Hematopoietic multipotent progenitor cell treated with erythropoietin and hydrocortisone succinate and interleukin-3 and kit ligand, for 8 days (in vitro differentiated cells): ENCODE measurements at regions not wholly inside any gene's neighbourhood (a gene's known extent, or its start where the extent isn't known, plus 50 kb on each side); places are given as distances from the start of the nearest gene placed in this dataset.

ENCODE experiments used
- DNase-seq: peaks from one replicate; pipeline ENCODE4 v3.0.0-alpha.2; 2015

- DNase-seq = no peak
Measured at GRCh38 chr11:20249796-20250195, 89.5 kb upstream of the DBX1 start.

DNA sequence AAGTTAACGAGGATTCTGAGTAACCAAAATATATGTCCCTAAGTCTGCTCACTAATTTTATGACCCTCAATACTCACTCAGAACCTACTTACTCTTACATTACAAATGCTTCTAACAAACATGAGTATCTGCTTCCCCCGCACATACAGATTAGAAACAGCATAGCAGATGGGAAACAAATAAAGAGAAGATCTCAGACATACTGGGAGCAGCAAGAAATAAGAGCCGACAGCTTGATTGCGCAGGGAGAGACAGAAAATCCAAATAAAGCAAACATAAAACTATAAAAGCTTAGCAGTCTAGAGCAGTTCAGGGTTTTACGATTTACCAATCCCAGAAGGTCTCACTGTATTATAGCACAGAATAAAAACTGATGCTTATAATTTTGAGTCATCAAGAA is 89.1 kb upstream of the DBX1 start:
- DNase-seq = no peak

DNA sequence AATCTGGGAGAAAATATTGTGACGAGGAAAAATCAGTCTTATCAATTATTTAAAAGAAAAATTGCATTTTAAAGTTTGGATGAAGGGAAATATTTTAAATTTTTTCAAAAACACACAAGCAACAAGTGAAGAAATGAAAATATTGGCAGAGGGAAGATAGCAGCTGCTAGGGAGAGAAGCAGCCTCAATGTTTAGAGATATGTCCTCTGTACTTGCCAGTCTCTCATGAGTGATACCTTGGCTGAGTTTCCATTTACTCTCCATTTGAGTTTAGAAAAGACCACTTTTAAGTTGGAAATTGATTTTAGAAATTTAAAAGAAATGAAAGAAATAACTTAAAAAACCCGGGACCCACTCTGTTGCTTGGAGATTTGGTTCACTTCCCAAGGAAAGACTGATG is 88.6 kb upstream of the DBX1 start:
- DNase-seq = no peak

GRCh38 chr11:20248121-20248772 is 88.0 kb upstream of the DBX1 start:
- DNase-seq = no peak

- DNase-seq = no peak
Measured at GRCh38 chr11:20247591-20248007, 87.3 kb upstream of the DBX1 start.

DNA sequence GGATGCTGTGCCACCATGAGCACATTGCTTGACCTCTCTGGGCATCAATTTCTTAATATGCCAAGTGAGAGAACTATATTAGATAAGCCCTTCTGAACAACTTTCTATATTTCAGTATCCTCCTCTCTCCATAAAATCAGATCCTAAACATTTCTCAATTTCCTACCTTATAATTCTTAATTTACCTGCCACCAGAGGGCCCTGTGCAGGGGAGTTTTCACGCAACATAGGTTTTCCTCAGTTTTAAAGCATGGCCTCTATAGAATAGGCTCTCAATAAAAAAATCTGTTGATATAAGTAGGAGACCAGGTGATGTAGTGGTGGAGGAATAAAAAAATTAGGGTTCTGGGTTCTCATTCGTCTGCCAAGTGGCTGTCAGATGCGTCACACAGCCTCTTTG is 83.7 kb upstream of the DBX1 start:
- peak; percentile 4 for DNase-seq

- peak; percentile 13 for DNase-seq
Measured at GRCh38 chr11:20238712-20239111, 78.4 kb upstream of the DBX1 start.

DNA sequence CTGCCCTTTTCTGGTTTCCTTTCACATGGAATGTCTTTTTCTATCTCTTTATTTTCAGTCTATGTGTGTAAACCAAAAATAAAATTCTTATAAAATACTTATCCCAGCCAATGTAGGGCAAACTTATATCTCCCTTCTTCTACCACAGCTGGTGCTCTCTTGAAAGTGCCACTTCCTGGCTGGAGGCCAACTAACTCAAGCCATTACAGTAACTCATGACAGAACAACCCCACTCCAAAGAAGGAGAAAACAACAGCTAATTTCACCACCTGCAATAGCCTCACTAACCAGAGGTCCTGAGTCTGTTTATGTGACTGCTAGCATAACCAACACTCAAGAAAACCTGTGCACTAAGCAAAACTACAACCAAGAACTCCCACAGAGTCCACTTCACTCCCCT is 74.9 kb upstream of the DBX1 start:
- peak; percentile 4 for DNase-seq

GRCh38 chr11:20227631-20228030 is 67.4 kb upstream of the DBX1 start:
- DNase-seq = no peak

- no peak for DNase-seq
Measured at GRCh38 chr11:20226933-20227332, 66.7 kb upstream of the DBX1 start.

DNA sequence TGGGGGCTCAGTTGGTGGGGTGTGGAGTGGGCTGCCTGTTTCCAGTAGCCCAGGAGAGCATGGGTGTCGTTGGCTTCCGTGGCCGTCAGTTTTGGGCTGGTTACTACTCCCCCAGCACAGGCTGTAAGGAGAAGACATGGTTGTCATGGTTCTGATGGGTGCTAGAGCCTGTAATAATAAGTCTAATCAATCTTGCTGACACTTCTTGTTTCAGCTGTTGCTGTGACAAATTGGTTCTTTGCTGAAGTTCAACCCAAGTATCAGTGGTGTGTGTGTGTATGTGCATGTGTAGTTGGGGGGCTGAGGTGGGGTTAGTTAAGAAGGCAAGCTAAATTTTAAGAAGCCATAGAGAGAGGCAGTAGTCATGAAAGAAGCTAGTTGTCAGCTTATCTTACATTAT is 61.3 kb upstream of the DBX1 start:
- DNase-seq = no peak

DNA sequence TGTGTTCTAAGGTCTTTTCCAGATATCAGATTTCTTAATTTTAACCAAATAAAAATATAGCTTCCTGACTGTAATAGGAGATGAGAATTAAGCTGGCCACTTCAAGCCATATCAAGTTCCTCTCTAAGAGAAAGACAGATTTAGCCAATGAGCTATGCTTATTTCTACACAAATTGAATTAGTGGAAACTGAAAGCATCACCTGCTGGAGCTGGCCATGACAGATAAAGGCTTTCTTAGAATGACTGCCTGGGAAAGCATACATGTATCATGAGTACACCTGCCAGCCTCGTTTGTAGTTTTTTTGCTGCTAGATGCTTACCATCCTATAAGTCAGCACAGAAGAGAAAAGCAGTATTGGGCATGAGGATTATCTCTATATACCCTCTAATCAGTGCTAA is 53.5 kb upstream of the DBX1 start:
- no peak for DNase-seq

- DNase-seq = no peak
Measured at GRCh38 chr11:20211691-20212090, 51.4 kb upstream of the DBX1 start.
